GM12864 (cell line): ENCODE measurements at regions not wholly inside any gene's neighbourhood (a gene's known extent, or its start where the extent isn't known, plus 50 kb on each side); places are given as distances from the start of the nearest gene placed in this dataset.

Source experiments
- DNase-seq: peaks from one replicate; pipeline ENCODE4 v3.0.0-alpha.2; 2011; ENCODE audit warnings: low read depth
- H3K4me3 ChIP-seq: 2 replicates; pipeline ENCODE4 v1.5.1; 2011; ENCODE audit warnings: mild to moderate bottlenecking, low read depth, low read length, control low read depth
- TF ChIP-seq, protein P1 (sequence below): IDR thresholded peaks from 2 replicates; pipeline ENCODE4 v1.5.1; 2011; ENCODE audit warnings: low read depth, mild to moderate bottlenecking, moderate library complexity, low read length, control low read depth, inconsistent platforms; ENCODE audit errors: missing control alignments

DNA sequence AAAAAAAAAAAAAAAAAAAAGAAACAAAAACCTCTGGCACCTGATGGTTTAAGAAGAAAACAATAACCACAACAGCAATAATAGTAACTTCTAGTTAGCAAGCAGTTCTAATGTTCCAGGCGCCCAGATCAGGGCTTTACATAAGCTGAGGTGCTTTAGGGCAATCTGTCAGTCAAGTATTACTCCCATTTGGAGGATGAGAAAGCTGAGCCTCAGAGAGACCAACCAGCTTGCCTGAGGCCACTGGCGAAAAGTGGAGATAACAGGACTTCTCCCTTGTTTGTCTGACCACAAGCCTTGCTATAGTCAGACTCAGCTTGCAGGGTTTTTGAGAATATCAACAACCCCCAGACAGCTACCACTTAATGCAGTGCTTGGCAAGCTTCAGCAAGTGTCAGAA is 83.5 kb upstream of the BOD1 start:
- no peak overlapping the region for H3K4me3 ChIP-seq
- DNase-seq, result no peak
- TF ChIP-seq, protein P1, sequence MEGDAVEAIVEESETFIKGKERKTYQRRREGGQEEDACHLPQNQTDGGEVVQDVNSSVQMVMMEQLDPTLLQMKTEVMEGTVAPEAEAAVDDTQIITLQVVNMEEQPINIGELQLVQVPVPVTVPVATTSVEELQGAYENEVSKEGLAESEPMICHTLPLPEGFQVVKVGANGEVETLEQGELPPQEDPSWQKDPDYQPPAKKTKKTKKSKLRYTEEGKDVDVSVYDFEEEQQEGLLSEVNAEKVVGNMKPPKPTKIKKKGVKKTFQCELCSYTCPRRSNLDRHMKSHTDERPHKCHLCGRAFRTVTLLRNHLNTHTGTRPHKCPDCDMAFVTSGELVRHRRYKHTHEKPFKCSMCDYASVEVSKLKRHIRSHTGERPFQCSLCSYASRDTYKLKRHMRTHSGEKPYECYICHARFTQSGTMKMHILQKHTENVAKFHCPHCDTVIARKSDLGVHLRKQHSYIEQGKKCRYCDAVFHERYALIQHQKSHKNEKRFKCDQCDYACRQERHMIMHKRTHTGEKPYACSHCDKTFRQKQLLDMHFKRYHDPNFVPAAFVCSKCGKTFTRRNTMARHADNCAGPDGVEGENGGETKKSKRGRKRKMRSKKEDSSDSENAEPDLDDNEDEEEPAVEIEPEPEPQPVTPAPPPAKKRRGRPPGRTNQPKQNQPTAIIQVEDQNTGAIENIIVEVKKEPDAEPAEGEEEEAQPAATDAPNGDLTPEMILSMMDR, result no peak

GRCh38 chr5:173703466-173703865 is 87.0 kb upstream of the BOD1 start:
- no peak for DNase-seq
- H3K4me3 ChIP-seq, result no peak overlapping the region
- TF ChIP-seq, protein P1, result no peak

DNA sequence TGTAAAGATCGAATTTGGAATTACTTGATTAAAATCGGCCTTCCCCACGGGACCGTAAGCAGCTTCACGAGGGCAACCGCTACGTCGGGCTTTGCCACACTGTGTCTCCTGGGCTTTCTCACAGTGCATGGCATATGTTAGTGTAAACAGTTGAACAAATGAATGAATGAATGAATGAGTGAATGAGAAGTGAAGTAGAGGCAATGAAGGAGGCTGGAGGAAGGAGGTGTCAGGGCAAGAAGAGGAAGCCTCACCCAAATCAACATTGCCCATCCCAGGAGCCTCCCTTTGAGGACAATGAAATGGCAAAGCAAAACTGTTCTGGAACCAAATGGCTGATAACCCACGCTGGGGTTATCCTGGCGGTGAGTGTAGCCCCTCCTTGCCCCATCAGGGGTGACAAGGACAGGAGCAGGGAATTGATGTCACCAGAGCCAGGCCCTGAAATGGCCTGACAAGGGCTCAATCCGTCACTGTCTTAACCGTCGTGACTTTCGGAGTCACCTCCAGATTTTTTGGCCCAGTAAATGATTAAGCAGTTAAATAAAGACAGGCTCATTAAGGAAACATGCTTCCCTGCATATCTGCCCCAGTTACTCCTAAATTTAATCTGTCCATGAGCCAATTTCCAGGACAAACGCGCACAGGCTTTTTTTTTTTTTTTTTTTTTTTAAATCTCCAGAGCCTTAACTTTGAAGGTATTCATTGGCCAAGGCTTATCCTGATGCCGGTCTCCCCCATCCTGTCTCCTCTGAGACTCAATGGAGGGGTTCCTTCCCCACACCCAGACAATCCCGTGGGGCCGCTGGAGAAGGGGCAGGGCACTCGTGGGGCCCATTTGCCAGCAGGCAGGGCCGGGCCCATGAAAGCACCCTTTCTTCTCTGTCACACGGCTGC is 88.4 kb upstream of the BOD1 start:
- TF ChIP-seq, protein P1, result no peak
- no peak for DNase-seq
- H3K4me3 ChIP-seq, result no peak overlapping the region

GRCh38 chr5:173705512-173706044 is 89.1 kb upstream of the BOD1 start:
- TF ChIP-seq, protein P1, result no peak
- no peak overlapping the region for H3K4me3 ChIP-seq
- no peak for DNase-seq

DNA sequence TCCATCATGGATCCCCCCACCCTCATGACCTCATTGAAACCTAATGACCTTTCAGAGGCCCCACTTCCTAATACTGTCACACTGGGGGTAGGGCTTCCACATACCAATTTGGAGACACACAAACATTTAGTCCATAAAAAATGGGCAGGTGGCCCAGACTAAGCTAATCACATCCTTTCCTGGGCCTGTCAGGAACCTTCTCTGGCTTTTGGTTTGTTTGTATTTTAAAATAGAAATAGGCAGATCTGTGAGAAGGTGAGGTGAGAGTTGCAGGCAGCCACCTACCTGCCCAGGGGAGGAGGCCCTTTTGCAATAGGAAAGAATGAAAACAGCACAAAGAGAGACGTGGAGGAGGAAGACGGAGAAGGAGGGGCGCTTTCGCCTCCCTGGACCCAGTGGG is 90.2 kb upstream of the BOD1 start:
- H3K4me3 ChIP-seq, result no peak overlapping the region
- DNase-seq, result no peak
- TF ChIP-seq, protein P1, result no peak

GRCh38 chr5:173707392-173707791 is 90.9 kb upstream of the BOD1 start:
- peak; percentile 21 for DNase-seq

More at GRCh38 chr5:173707392-173707791, 90.9 kb upstream of the BOD1 start:
- TF ChIP-seq, protein P1, result no peak
- H3K4me3 ChIP-seq, result no peak overlapping the region
